Type B pancreatic cell (in vitro differentiated cells): ENCODE measurements at regions not wholly inside any gene's neighbourhood (a gene's known extent, or its start where the extent isn't known, plus 50 kb on each side); places are given as distances from the start of the nearest gene placed in this dataset.
"Not testable (repeated sequence)": the region's sequence is repeated elsewhere in the genome, so short reads cannot be mapped to it uniquely, and the experiment has no call there.

ENCODE experiments used
- DNase-seq: peaks from one replicate; pipeline ENCODE4 v3.0.0; 2021; ENCODE audit warnings: mixed read lengths; ENCODE audit not compliant: unreplicated experiment; ENCODE audit errors: extremely low spot score
- H3K27ac Mint-ChIP-seq: 2 replicates; pipeline ENCODE4 v1.8.0; 2021; ENCODE audit warnings: mild to moderate bottlenecking, mixed read lengths
- H3K27me3 Mint-ChIP-seq: 2 replicates; pipeline ENCODE4 v1.8.0; 2021; ENCODE audit warnings: mixed read lengths
- H3K36me3 Mint-ChIP-seq: 2 replicates; pipeline ENCODE4 v1.8.0; 2021; ENCODE audit warnings: mixed read lengths
- H3K4me1 Mint-ChIP-seq: one replicate; pipeline ENCODE4 v1.8.0; 2021; ENCODE audit warnings: mixed read lengths; ENCODE audit not compliant: unreplicated experiment
- H3K4me3 Mint-ChIP-seq: 2 replicates; pipeline ENCODE4 v1.8.0; 2021; ENCODE audit warnings: mild to moderate bottlenecking, mixed read lengths
- H3K9me3 Mint-ChIP-seq: 2 replicates; pipeline ENCODE4 v1.8.0; 2021; ENCODE audit warnings: mixed read lengths
- CTCF ChIP-seq: fragments of 200-600 bp; sonication (generic); conservative IDR thresholded peaks from 2 replicates; pipeline ENCODE4 v1.5.0; 2021; ENCODE audit warnings: antibody characterized with exemption, mild to moderate bottlenecking

GRCh38 chr3:156051651-156052050 is 68.7 kb upstream of the KCNAB1 start:
- H3K36me3 Mint-ChIP-seq: no peaks in the 10 kb centered on the region
- DNase-seq: no peak
- H3K27me3 Mint-ChIP-seq: no peaks in the 10 kb centered on the region
- TF ChIP-seq CTCF: no peak
- no peak overlapping the region for H3K4me3 Mint-ChIP-seq
- H3K27ac Mint-ChIP-seq: no peak overlapping the region
- H3K9me3 Mint-ChIP-seq: peaks cover 5% of the 10 kb centered on the region
- H3K4me1 Mint-ChIP-seq: no peaks in the 10 kb centered on the region

GRCh38 chr3:156052115-156052514 is 68.3 kb upstream of the KCNAB1 start:
- Mint-ChIP-seq H3K4me1 (no peaks in the 10 kb centered on the region), H3K4me3 (no peak overlapping the region), H3K27ac (no peak overlapping the region), H3K9me3 (peaks cover 5% of the 10 kb centered on the region), H3K27me3 (no peaks in the 10 kb centered on the region), H3K36me3 (no peaks in the 10 kb centered on the region)
- no peak for DNase-seq
- no peak for TF ChIP-seq CTCF

- H3K27me3 Mint-ChIP-seq: peaks cover 13% of the 10 kb centered on the region
- no peak overlapping the region for H3K4me3 Mint-ChIP-seq
- DNase-seq: no peak
- H3K27ac Mint-ChIP-seq: no peak overlapping the region
- no peak for TF ChIP-seq CTCF
- no peaks in the 10 kb centered on the region for H3K9me3 Mint-ChIP-seq
- H3K4me1 Mint-ChIP-seq: peaks cover 4% of the 10 kb centered on the region
- H3K36me3 Mint-ChIP-seq: no peaks in the 10 kb centered on the region
These were observed 60.4 kb upstream of the KCNAB1 start for GRCh38 chr3:156059950-156060501.

GRCh38 chr3:156068151-156068550 is 52.2 kb upstream of the KCNAB1 start:
- not testable (repeated sequence) for H3K27ac Mint-ChIP-seq, H3K9me3 Mint-ChIP-seq, H3K4me3 Mint-ChIP-seq, H3K27me3 Mint-ChIP-seq, DNase-seq, H3K36me3 Mint-ChIP-seq, H3K4me1 Mint-ChIP-seq

GRCh38 chr3:156070028-156070427 is 50.4 kb upstream of the KCNAB1 start:
- DNase-seq: no peak
- H3K9me3 Mint-ChIP-seq: no peaks in the 10 kb centered on the region
- no peaks in the 10 kb centered on the region for H3K36me3 Mint-ChIP-seq
- H3K4me3 Mint-ChIP-seq: no peak overlapping the region
- H3K27ac Mint-ChIP-seq: no peak overlapping the region
- H3K4me1 Mint-ChIP-seq: no peaks in the 10 kb centered on the region
- H3K27me3 Mint-ChIP-seq: peaks cover 6% of the 10 kb centered on the region
- no peak for TF ChIP-seq CTCF
